Myocyte (in vitro differentiated cells): ENCODE measurements at regions not wholly inside any gene's neighbourhood (a gene's known extent, or its start where the extent isn't known, plus 50 kb on each side); places are given as distances from the start of the nearest gene placed in this dataset.
A peak's percentile ranks its signal among the peaks of the same experiment; 100 is the strongest.
"Not testable (repeated sequence)": the region's sequence is repeated elsewhere in the genome, so short reads cannot be mapped to it uniquely, and the experiment has no call there.

ENCODE experiments used
- DNase-seq: peaks from one replicate; pipeline ENCODE4 v3.0.0-alpha.2; 2012; ENCODE audit warnings: low read depth

DNA sequence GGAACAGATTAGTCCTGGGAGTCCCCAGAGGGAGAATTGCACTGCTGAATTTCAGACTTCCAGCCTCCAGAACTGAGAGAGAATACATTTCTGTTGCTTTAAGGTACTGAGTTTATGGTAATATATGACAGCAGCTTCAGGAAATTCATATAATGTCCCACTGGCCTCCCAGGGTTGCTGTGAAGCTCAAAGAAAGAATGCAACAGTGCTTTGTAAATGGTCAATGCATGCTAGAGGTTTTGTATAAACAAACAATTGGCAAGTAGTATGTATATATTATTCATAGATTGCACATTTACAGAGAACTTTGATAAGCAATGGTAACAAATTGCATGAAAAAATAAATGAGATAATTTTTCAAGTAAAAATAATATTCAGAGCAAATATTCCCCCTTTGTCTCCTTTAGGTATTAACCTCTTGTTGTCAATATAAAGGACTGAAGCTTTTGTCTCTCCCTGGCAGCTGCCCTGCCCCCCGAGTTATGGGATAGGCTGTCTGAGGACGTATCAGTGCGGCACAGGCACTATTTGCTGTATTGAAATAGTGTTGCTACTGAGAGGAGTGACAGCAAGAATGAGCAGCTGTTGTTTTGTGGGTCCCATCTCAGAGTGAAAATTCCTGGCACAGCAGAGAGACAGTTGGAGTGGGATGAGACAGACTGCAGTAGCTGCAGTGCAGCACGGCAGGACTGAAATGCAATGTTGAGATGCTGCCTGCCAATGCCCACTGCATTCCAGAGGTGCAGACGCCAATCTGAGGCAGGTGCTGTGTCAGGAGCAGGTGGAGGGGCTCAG lies 194.2 kb upstream of the GLRA1 start:
- DNase-seq: peak; percentile 91

DNA sequence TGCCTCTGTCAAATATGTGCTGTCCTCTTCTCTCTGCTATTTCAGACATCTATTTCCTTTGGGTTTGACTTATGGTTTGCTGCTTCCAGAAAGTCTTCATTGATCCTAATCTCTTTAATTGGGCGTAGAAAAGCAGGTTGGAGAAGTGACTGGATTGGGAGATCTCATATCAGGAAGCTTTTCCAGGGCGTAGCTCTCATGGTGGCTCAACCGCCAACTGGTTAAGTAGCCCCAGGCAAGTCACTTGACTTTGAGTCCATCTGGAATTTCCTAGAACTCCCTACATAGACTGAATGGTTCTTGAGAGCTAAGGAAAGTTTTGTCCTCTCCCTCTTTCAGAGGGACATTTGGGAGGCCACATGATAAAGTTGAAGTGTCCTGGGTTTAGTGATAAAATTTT lies 192.3 kb upstream of the GLRA1 start:
- DNase-seq: no peak

DNA sequence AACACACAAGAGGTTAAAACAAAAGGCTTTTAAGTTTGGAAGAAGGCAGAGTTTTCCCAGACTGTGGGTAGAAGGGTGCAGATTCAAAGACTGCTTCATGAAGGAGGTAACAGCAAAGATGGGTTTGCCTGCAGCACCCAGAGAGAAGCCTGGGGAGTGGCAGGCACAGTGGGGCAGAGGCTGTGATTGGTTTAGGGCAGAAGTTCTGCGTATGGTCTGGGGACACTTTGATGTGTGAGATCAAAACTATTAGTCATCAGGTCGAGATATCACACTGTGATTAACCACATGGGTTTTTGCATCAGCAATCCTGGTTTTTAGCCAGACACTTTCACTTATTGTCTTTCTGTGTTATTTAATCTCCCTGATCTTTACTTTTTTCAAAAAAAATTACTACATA lies 188.8 kb upstream of the GLRA1 start:
- peak; percentile 15 for DNase-seq

DNA sequence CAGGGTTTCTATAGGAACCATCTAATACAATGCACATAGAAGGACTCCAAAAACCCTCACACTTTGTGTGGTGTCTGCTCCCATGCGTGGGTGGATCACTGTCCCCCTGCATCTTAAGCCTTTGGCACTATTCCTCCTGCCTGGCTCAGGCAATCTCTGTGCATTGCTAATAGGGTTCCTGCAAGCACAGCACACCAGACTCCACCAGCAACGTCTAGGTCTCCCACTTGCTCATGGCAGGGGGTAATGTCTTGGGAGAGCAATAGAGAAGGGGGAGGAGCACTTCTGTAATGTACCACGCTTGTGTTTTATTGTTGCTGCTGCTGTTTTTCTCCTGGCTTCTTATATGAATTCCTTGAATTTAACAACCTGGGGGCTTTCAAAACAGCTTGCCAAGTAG lies 182.6 kb upstream of the GLRA1 start:
- no peak for DNase-seq

DNA sequence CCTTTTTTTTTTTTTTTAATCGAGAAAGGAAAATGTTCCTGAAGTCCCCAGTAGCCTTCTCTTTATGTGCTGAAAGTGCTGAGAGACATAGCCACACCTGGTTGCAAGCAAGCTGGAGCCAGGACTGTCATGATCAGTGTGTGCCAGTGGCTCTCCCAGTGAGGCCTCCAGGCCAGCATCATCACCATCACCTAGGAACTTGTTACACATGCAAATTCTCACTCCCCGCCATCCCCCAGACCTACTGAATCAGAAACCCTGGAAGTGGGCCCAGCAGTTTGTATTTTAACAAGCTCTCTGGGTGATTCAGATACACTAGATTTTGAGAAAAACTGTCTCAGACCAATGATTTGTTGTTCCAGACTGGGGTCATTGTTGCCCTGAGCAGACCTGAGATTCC lies 181.9 kb upstream of the GLRA1 start:
- no peak for DNase-seq

DNA sequence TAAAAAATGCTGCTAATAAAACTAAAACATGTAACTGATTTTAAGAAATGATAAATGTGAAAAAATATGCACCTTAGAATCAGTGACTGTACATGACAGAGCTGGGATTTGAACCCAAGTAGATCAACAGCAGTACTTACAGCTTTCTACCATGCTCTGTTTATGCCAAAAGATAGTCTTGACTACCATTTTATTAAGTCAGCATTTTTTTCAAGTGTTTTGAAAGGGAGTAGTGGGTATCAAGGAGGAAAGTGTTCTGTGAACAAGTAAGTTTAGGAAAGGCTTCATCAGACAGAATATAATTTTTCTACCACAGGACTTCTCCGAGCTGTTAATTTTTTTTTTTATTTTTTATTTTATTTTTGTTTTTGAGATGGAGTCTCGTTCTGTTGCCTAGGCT lies 180.4 kb upstream of the GLRA1 start:
- DNase-seq: no peak

DNA sequence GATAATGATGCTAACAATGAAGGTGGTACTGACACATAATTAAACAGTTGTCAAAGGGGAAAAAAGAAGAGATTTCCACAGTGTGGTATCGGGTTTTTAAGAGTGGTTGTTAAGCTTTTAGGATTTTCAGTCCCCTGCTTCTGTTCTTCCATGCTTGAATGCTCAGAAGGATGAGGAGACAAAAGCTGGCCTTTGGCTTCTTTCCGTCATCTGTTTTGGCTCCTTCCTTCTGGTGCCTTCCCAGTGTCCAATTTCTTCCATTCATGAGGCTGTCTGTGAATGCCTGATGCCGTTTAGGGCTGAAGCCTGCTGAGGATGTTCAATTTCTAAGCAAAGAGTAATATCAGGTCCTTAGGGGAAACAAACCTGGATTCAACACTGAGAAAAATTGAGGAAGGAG lies 179.6 kb upstream of the GLRA1 start:
- DNase-seq: no peak

DNA sequence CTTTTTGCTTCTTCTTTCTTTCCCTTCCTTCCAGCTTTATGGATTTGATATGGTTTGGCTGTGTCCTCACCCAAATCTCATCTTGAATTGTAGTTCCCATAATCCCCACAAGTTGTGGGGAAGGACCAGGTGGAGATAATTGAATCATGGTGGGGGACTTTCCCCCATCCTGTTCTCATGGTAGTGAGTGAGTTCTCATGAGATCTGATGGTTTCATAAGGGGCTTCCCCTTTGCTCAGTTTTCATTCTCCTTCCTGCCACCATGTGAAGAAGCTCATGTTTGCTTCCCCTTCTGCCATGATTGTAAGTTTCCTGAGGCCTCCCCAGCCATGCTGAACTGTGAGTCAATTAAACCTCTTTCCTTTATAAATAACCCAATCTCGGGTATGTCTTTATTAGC lies 178.3 kb upstream of the GLRA1 start:
- DNase-seq: not testable (repeated sequence)

DNA sequence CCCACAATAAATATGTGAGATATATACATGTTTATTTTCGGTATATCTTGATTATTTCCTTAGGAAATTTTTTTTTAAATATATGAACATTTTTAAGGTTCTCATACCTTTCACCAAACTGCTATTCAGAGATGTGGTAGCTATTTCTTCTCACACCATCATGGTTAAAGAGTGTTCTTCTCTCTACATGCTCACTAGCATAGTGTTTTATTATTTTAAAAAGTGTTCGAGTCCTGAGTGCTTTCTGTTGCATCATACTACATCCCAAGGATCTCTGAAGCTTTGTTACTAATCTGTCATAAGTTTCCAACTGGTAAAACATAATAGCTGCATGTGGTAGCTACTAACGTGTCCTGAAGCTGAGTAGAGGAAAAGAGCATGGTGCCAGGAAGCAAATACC lies 177.4 kb upstream of the GLRA1 start:
- DNase-seq: no peak

DNA sequence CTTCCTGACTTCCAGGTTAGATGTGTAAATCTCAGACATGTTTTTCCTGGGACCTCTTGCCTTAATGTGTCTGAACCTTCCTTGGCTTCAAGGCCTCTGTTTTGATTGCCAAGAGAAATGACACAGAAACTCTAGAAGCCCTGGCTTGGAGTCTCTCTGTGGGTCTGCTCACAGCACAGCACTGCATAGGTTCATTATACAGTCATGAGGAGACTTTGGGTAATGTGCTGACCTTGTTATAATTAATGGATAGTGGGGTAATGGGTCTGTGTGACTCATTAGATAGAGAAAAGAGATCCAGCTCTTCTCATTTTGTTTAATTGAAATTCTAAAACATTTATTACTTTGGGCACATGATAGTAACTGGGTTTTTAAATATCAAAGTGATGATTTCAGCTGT lies 175.8 kb upstream of the GLRA1 start:
- no peak for DNase-seq

DNA sequence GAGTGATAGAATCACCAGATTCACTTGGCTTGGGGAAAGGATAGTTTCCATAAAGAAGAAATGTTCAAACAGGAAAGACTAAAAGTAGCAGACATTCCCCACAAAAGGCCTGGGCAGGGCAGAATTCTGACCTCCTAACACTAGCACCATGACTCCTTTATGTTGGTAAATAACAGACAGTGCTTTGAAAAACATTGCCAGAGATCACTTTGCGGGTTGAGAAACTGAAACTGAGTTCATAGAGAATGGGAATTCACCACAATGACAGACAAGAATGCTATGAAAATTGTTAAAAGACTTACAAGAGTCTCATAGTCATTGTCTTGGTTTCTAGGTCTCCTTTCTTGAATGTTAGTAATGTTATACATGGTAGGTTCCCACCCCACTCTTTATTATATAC lies 172.5 kb upstream of the GLRA1 start:
- DNase-seq: no peak

DNA sequence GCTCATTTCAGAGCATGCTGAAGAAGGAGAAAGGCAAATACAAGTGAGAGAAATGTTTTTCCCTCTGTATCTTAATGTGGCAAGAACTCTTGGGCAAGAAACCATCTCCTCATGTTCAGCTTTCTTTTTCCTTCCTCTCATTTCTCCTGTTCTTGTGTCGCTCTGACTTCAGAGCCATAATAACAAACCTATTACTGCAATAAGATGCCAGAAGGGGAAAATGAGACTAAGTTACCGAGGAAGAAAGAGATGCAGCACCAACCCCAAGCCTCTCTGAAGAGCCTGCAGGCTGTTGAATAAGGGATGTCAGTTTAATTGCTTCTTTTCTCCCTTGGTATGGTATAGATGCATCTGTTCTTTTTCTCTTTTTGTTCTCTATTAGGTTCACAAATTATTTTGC lies 170.1 kb upstream of the GLRA1 start:
- no peak for DNase-seq

DNA sequence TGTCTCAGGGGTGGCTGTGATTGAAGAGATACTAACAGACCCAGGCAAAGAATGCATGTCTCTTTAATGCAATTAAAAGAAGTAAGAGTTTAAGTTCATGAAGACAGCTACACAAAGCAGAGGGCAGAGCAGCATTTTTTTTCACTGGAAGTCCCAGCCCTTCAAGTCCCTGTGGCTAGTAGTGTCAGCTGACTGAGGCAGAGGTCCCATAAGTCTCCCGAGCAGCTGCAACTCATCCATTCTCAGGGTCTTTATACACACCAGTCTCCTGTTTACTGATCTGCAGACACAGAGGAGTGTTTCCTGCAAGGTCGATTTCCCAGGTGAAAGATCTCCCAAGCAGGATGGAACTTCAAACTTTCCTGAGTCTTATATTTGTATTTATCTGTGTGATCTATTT lies 169.4 kb upstream of the GLRA1 start:
- peak; percentile 14 for DNase-seq

DNA sequence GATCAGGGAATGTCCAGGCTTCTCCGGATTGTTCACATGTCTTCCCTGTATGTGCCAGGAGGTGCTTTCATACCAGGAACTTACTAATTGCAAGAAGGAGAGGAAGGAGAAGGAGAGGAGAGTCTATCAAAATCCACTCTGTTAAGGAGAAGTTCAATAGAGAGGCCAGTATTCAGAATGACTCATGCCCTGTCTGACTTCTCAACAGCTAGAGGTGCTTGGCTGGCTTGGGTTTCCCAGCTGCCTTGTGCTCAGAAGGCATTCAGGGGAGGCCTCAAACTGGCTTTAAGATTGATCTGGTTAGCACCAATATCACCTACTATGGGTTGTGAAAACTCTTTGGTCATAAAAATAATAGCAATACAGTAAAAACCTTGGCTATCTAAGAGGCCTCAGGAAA lies 167.9 kb upstream of the GLRA1 start:
- DNase-seq: peak; percentile 48

DNA sequence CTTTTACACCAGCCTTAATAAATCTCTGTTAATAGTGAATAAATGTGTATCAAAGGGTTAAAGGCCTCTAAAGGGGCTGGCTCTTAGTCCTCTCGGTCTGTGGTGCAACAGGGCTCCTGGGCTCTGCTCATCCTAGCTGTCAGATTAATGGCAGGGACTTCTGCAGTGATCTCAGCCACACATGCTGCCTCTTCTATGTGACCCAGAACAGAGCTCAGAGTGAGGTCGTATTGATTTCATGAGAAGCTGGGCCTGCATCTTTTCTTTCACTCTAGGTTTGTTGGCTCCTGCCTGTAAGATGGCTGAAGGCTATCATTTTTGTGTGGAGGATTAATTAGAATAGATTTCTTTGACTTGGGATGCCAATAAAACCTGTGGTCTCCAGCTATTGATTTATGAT lies 165.0 kb upstream of the GLRA1 start:
- DNase-seq: no peak

DNA sequence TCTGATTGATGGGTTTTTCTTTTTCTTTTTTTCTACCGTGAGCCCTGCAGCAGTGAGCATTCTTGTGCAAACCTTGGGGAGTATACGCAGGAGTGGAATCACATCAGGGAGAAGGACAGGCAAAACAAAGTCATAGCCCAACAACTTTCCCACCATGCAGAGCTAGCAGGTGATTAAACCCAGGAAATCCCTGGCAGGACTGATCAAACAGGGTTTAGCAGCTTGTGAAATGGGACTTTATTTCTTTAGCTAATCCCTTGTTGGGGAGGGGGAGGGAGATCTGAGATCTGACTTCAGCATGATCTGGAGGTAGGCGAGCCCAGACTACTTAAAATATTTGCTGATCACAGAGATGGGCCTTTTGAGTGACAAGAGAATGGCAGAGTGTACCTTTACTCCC lies 162.0 kb upstream of the GLRA1 start:
- no peak for DNase-seq

DNA sequence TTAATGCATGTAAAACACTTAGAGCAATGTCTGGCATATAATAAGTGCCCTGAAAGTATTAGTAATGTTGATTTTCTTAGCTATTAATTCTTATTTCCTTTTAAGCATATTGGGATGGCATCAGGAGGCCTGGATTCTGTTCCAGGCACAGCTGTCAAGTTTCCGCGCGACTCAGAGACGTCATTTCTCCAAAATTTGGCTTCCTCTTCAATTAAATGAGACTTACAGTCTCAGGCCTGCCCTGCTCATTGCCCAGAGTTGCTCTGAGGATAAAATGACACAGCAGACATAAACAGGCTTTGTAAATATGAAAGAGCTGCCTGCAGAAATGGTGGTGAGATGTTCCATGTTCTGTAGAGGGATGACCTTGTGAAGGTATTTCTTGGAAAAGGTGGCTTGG lies 159.8 kb upstream of the GLRA1 start:
- DNase-seq: no peak

DNA sequence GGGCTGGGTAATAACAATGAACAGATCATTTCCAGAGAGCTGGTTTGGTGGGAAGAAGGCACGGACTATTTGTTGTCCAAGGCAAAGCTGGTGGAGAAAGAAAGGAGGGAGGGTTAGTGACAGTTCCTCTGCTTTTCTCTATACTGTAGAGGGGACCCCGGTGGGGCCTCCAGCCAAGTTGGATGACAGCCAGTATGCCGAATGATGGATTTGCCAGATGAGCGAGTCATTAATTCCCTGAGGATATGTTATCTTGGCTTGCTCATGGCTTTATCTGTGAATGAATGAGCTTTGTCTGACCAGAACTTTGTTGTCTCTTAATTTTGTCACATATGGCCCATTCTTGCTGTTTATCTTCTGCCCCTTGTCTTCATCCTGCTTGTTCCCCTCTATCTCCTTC lies 158.6 kb upstream of the GLRA1 start:
- no peak for DNase-seq

DNA sequence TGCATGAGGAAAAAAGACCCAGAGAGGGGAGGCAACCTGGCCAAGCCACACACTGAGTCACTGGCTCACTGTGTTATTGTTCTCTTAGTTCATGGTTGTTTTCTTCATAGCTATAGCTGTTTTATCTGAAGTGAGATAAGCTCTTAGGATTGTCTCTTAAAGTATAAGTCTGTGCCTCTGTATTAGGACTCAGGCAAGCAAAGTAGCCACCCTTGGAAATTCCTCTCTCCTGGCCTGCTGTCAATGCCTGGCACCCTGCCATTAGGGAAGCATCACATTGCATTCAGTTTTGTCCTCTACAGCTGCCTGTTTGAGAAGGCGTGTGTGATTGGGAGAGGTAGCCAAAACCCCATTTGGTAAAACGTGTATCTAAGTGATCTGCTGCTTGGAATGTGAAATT lies 147.4 kb upstream of the GLRA1 start:
- DNase-seq: peak; percentile 57

DNA sequence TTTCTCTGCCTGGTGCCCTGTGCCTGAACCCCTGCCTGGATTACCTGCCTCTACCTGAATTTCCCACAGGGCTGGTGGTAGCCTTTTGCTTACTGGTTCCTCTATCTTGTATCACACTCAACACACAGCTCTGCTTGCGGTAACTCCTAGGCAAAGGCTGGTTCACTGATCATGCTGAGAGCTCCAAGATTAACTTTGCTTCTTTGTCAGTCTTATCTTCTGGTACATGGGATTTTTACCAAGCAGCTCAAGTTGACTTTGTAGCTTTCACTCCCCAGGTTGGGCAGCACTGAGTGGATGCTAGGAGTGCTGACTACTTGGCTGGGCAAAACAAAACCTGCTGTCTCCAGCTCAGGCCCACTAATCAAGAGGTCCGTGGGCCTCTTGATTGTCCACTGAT lies 145.9 kb upstream of the GLRA1 start:
- DNase-seq: no peak

DNA sequence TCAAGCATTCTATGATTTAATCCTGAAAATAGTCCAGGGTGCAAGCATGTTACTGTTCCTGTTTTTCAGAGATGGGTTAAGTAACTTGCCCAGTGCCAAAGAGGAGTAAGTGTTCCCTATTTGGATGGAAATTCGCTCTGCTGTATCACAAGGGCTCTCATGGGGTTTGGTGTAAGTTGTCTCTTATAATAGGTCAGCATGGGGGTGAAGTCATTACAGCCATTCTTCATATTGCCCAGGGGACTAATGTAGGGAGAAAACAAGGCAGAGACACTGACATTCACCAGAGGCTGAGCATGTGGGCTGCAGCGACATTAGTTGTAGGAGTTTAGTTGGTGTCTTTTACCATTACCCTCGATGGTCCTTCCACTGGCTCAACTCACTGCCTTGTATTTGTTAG lies 142.1 kb upstream of the GLRA1 start:
- DNase-seq: no peak

DNA sequence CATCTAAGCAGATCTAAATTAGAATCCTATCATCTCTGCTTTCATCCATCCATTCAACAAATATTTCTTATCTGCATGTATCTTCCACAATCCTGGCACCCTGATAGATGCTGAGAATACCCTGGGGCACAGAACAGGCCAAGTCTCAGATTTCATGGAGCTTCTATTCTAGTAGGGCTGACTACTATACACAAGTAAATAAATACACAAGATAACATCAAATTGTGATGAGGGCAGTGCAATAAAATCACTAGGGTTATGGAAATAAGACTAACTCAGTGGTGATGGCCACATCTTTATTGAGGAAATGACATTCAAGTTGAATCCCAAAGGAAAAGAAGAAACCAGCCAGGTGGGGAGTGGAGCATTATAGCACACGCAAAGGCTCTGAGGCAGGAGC lies 138.4 kb upstream of the GLRA1 start:
- DNase-seq: no peak

DNA sequence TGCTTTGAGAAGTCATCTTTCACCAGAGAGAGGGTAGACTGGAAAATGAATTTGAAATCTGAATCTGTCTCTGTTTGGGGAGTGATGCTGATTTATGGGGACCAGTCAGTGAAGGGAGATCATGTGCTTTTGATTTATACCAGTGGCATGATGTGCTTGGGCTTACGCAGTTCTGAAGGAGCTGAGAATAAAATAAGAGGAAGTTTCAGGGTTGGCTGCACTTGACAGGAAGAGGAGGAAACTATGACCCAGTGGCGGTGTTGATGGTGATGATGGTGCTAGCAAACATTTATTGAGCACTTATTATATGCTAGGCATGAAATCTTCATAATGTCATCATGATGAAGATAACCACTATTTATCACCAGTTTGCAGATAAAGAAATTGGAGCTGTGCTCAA lies 136.4 kb upstream of the GLRA1 start:
- no peak for DNase-seq

DNA sequence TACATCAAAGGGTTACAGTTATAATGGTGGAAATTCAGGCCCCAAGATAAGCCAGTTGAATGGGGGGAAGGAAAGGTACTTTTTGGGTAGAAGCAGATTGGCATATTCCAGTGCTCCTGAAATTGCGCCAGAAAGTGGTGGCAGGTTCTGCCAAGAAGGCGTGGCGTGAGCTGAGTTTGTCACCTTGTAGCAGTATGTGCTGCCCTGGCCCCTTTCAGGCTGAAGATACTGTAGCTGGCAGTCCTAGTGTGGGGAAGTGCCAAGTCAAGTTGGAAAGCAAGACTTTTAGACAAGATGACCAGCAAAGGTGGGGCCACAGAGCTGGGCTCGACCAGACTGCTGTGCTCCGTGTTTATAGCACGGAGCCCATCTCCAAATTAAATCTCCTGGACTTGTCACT lies 133.6 kb upstream of the GLRA1 start:
- no peak for DNase-seq
